ENCODE measurements at regions not wholly inside any gene's neighbourhood (a gene's known extent, or its start where the extent isn't known, plus 50 kb on each side); places are given as distances from the start of the nearest gene placed in this dataset.

- H3K4me3 ChIP-seq (ENCODE audit: low read length) = no peak overlapping the region
Measured at GRCh38 chr6:168207421-168208175, 112.0 kb downstream of the DACT2 start.

GRCh38 chr6:168206661-168207274 lies 112.8 kb downstream of the DACT2 start:
- no peak for DNase-seq (ENCODE audit: low read depth)
- H3K4me3 ChIP-seq (ENCODE audit: low read length) = no peak overlapping the region
- TF ChIP-seq CTCF (IDR thresholded peaks at IDR 0.05; ENCODE audit: insufficient read depth, low read depth, low read length, missing control alignments) = no peak

More at GRCh38 chr6:168207421-168208175, 112.0 kb downstream of the DACT2 start:
- TF ChIP-seq CTCF (IDR thresholded peaks at IDR 0.05; ENCODE audit: insufficient read depth, low read depth, low read length, missing control alignments) = no peak
- no peak for DNase-seq (ENCODE audit: low read depth)

- no peak overlapping the region for H3K4me3 ChIP-seq (ENCODE audit: low read length)
- no peak for TF ChIP-seq CTCF (IDR thresholded peaks at IDR 0.05; ENCODE audit: insufficient read depth, low read depth, low read length, missing control alignments)
- no peak for DNase-seq (ENCODE audit: low read depth)
Measured at GRCh38 chr6:168206186-168206585, 113.4 kb downstream of the DACT2 start.

- H3K4me3 ChIP-seq (ENCODE audit: low read length) = no peak overlapping the region
- DNase-seq (ENCODE audit: low read depth) = no peak
- no peak for TF ChIP-seq CTCF (IDR thresholded peaks at IDR 0.05; ENCODE audit: insufficient read depth, low read depth, low read length, missing control alignments)
Measured at GRCh38 chr6:168201799-168202198, 117.8 kb downstream of the DACT2 start.

GRCh38 chr6:168201383-168201782 lies 118.2 kb downstream of the DACT2 start:
- TF ChIP-seq CTCF (IDR thresholded peaks at IDR 0.05; ENCODE audit: insufficient read depth, low read depth, low read length, missing control alignments) = no peak
- no peak overlapping the region for H3K4me3 ChIP-seq (ENCODE audit: low read length)
- no peak for DNase-seq (ENCODE audit: low read depth)

GRCh38 chr6:168200571-168201134 lies 118.9 kb downstream of the DACT2 start:
- H3K4me3 ChIP-seq (ENCODE audit: low read length) = no peak overlapping the region
- TF ChIP-seq CTCF (IDR thresholded peaks at IDR 0.05; ENCODE audit: insufficient read depth, low read depth, low read length, missing control alignments) = no peak
- DNase-seq (ENCODE audit: low read depth) = no peak

Measured in epithelial cell of esophagus (primary cell).